COR-L47 (cell line): ENCODE measurements at regions not wholly inside any gene's neighbourhood (a gene's known extent, or its start where the extent isn't known, plus 50 kb on each side); places are given as distances from the start of the nearest gene placed in this dataset.
"Not testable (repeated sequence)": the region's sequence is repeated elsewhere in the genome, so short reads cannot be mapped to it uniquely, and the experiment has no call there.

Experiments
- DNase-seq: peaks from one replicate; lab custom pipeline; 2025; lab: John Stamatoyannopoulos, UW

GRCh38 chr2:180927030-180927686 lies 53.2 kb upstream of the UBE2E3 start:
- no peak for DNase-seq

DNA sequence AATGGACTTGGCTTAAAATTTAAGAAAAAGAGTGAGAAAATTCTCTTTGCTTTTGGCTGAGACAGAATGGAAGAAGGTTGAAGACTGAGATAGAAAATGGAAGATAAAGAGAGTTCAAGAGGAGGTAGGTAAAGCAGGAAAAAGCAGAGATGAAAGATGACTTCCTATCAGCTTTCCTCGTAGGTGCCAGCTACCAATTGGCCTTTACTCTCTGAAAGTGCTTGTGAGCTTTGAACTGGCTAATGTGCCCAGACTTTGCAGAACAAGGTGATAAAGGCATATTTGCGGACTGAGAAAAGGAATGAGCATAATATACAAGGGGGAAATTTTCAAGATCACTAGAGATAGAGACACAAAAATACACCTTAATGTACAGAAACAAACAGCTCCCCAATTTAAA lies 54.7 kb upstream of the UBE2E3 start:
- no peak for DNase-seq

GRCh38 chr2:180924063-180924462 lies 56.3 kb upstream of the UBE2E3 start:
- DNase-seq: no peak

DNA sequence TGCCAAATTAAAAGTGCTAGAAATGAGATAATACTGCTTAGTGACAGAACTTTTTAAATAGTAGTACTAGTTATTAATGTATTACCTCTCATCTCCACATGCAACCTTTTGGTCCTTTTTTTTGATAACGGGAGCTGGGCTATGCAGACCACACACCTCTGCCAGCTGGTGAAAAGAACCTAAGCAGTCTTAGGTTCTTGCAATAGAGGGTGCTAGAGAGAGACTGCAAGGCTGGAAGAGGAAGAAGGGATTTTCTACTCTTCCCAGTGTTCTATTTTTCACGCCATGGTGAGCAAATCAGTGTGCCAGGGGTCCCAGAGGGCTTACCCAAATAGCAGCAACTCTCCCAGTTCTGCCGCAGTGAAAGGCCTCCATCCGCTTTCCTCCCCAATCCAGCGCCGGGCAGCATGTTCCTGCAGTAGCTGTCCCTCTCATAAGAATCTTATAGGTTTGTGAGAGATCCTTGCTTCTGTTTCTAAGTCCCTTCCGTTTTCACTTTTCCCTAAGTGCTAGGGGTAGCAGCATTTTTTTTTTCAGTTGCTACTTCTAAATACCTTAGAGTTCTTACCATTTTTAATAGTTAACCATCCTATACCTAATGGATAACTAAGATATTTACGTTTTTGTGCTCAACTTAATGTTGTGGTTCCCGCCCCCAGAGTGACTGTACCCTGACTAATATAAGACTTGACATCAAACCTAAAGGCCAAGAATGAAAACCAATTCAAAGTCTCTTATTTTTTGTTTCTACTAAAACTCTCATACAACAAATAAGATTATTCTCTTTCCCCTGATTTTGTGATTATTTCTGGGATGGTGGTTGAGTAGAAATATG lies 69.4 kb upstream of the UBE2E3 start:
- DNase-seq: no peak

GRCh38 chr2:180907731-180908130 lies 72.7 kb upstream of the UBE2E3 start:
- no peak for DNase-seq

DNA sequence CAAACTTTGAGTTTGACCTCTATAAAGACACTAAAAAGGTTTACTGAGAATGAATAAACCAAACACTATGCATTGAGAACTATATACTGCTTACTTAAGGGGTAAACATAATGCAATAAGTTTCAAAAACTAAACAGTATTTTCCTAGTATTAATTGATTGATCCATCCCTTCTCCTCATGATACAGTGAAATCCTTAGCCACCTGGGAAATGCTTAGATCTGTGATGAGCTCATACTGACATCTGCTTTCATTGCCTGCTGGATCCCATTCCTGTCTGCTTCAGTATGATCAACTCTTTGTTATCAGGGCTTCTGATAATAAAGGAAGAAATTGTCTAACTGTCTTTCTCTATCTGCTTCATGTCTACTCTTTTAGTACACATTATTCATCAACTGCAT lies 74.9 kb upstream of the UBE2E3 start:
- DNase-seq: no peak

DNA sequence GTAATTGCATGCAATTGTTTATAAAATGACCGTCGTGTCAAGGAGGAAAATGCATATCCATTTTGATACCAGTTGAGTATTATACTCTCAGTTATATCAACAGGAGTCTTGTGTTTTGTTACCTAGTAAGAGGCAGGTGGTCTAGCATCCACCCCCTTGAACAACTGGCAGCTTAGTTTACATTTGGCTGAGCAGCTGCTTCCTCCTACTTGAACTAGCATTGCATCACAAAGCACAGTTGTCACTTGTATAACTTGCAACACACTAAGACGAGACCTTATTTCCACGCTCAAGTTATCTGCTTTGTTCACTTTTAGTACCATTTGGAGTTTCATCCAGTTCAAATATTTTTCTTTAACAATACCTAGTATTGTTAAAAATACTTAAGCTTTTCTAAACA lies 75.4 kb upstream of the UBE2E3 start:
- DNase-seq: no peak

- no peak for DNase-seq
Measured at GRCh38 chr2:180901331-180901730, 79.1 kb upstream of the UBE2E3 start.

- DNase-seq: no peak
Measured at GRCh38 chr2:180893752-180894151, 86.7 kb upstream of the UBE2E3 start.

GRCh38 chr2:180892091-180892490 lies 88.3 kb upstream of the UBE2E3 start:
- DNase-seq: no peak

GRCh38 chr2:180891360-180891759 lies 89.0 kb upstream of the UBE2E3 start:
- no peak for DNase-seq

GRCh38 chr2:180890781-180891180 lies 89.6 kb upstream of the UBE2E3 start:
- DNase-seq: no peak

- no peak for DNase-seq
Measured at GRCh38 chr2:180882959-180883358, 97.4 kb upstream of the UBE2E3 start.

DNA sequence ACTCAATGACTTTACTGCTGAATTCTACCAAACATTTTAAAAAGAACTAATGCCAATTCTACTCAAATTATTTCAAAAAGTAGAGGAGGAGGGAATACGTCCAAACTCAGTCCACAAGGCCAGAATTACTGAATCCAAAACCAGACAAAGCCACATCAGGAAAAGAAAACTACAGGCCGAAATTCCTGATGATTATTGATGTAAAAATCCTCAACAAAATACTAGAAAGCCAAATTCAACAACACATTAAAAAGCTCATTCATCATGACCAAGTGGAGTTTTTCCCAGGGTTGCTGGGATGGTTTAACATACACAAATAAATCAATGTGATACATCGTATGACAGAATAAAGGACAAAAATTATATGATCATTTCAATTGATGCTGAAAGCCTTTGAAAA lies 103.9 kb upstream of the UBE2E3 start:
- no peak for DNase-seq

DNA sequence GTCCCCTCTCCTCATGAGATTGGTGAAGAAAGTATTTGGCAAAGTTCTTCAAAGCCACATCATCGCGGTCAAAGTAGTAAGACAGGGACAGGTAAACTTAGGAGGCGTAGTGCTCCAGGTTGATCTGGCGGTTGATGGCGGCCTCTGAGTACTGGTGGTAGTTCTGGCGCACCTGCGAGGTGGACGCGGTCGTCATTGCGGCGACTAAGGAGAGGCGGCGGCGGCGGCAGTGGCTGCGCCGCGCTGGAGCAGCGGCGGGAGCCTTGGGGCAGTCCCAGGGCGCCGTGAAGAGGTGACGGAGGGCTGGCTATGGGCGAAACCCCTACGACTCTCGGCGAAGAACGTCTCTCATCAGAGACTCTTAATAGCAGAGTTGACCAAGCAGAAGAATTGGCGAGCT lies 107.2 kb upstream of the UBE2E3 start:
- no peak for DNase-seq

DNA sequence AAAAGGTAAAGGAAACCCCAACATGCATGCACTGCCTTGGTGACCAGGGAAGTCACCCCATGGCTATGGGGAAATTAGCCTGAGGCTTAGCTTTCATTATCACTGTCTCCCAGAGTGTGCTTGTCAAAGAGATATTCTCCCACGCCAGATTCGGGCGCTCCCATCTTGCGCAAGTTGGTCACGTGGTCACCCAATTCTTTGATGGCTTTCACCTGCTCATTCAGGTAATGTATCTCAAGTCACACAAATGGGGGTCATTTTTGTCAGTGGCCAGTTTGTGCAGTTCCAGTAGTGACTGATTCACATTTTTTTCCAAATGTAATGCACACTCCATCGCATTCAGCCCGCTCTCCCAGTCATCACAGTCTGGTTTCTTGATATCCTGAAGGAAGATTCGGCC lies 107.6 kb upstream of the UBE2E3 start:
- DNase-seq: not testable (repeated sequence)

- DNase-seq: no peak
Measured at GRCh38 chr2:180872255-180872654, 108.2 kb upstream of the UBE2E3 start.

- no peak for DNase-seq
Measured at GRCh38 chr2:180871649-180872048, 108.8 kb upstream of the UBE2E3 start.

- no peak for DNase-seq
Measured at GRCh38 chr2:180849851-180850250, 130.6 kb upstream of the UBE2E3 start.

DNA sequence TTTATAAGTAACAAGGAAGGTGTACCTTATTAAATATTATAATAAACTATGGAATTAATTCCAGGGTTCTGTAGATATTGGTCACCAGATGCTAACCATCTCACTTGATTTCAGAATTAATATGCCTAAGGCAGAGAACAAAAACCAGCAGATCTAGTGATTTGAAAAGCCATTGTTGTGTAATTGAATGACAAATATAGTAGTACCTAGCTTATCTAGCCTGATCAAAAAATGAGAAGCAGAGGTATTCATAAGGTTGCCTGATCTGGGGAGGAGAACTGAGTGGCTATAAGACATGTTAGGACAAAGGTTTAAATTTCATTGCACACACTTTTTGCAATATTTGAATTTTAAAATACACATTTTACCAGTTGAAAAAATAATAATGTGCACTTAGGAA lies 132.0 kb upstream of the UBE2E3 start:
- DNase-seq: no peak

GRCh38 chr2:180846756-180847472 lies 133.5 kb upstream of the UBE2E3 start:
- no peak for DNase-seq

DNA sequence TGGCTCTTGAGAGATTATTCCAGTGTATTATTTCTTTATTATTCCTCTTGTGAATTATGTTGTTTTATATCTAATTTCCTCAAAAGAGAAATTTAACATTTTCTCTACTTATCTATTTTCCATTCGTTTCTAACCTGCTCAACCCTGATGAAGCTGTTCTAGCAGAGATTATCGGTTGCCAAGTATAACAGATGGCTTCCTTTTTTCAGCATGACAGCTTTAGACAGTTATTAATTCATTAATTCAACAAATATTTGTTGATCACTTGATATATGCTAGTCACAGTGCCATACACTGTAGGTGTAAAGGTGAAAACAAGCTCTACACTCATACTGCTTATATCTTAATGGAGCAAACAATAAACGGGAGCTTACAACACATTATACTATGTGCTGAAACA lies 137.9 kb upstream of the UBE2E3 start:
- no peak for DNase-seq

- no peak for DNase-seq
Measured at GRCh38 chr2:180840641-180841040, 139.8 kb upstream of the UBE2E3 start.
